GM12872 (cell line): ENCODE measurements at regions not wholly inside any gene's neighbourhood (a gene's known extent, or its start where the extent isn't known, plus 50 kb on each side); places are given as distances from the start of the nearest gene placed in this dataset.
A peak's percentile ranks its signal among the peaks of the same experiment; 100 is the strongest.

Source experiments
- TF ChIP-seq, protein P1 (sequence below): IDR thresholded peaks from 3 replicates; pipeline ENCODE4 v1.5.1; 2011; ENCODE audit warnings: low read depth, mild to moderate bottlenecking, low read length, moderate library complexity; ENCODE audit not compliant: insufficient read depth

DNA sequence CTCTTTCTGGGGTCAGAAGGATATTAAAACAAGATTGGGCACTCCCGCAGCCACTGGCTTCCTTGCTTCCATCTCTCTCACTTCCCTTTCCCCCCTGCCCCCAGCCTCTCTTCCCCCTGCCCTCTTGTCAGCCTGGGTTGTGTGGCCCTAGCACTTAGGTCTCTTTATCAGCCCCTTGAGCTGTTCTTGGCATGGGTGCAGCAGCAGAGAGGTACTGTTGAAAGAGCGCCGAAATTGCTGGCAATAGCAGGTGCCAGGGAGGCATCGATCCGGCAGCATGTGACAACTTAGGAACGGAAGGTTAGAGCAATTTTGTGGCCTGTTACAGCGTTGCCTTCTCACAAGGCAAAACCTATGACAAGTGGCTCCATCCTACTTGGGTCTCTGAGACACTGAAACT, 333.1 kb upstream of the IGFBP7 start:
- TF ChIP-seq, protein P1, sequence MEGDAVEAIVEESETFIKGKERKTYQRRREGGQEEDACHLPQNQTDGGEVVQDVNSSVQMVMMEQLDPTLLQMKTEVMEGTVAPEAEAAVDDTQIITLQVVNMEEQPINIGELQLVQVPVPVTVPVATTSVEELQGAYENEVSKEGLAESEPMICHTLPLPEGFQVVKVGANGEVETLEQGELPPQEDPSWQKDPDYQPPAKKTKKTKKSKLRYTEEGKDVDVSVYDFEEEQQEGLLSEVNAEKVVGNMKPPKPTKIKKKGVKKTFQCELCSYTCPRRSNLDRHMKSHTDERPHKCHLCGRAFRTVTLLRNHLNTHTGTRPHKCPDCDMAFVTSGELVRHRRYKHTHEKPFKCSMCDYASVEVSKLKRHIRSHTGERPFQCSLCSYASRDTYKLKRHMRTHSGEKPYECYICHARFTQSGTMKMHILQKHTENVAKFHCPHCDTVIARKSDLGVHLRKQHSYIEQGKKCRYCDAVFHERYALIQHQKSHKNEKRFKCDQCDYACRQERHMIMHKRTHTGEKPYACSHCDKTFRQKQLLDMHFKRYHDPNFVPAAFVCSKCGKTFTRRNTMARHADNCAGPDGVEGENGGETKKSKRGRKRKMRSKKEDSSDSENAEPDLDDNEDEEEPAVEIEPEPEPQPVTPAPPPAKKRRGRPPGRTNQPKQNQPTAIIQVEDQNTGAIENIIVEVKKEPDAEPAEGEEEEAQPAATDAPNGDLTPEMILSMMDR: no peak

DNA sequence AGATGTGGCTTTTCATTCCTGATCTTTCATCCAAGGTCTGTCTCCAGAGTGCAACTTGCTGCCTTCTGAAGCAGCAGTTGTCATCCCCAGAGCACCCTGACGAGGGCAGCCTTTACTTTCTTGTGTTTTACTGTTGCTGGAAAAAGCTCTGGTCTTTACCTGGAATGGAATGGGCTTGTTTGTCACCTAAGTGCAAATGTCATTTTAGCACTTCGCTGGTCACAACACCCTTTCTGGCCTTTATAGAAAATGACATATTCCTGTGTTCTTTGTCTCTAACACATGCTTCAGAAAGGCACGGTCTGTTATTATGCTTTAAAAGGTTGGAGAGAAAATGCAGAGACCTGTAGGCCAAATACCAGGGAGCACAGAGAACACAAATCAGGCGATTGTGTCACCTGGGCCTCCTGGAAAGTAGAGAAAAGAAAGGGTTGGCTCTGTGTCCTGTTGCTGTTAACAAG, 332.7 kb upstream of the IGFBP7 start:
- TF ChIP-seq, protein P1: peak; percentile 76

DNA sequence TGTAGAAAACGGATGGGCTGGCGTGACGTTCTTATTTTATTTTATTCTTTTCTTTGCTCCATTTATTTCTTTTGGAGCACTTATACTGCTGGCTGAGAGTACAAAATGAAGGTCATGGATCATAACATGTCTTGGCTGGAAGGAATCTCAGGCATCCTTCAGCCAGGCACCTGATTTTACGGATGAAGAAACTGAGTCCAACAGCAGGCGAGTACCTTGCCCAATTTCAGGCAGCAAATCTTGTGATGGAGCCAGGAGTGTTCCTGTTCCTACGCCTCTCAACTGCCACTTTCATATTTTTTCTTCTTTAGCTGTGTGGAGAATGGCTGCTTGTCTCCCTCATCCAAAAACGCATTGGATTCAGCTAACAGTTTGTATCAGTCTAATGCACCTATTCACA, 332.1 kb upstream of the IGFBP7 start:
- TF ChIP-seq, protein P1: no peak

DNA sequence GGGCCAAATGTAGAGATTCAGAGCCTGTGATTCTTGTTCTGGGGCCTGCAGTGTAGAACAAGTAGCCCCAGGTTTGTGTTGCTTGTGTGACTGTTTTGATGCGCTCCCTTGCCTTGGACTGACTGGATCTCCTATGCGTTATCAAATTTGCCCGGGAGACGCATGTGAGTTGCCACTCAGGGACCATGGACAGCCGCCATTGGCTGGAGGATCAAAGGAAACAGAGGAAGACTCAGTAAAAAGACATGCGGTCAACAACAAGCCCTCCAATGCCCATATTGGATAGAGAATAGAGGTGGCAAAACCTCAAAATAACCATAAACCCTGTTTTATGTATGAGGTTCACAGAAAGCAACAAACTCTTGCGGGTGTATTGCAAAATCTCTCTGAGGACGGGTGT, 327.5 kb upstream of the IGFBP7 start:
- TF ChIP-seq, protein P1: no peak

DNA sequence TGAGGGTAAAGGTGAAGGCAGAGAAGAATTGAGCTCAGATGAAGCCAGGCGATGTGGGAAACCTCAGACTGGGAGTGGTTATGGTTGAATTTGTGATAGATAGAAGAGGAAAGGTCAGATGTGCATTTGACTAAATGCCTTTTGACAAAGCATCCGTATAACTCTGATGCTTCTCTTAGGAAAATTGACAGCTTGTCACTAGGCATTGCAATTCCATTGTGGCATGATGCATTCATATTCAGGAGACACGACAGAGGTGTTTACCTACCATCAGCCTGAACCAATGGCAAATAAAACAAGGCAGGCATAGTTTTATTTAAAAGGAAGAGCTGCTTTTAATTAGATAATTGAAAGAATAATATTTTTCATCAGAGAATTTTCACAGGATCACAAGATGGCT, 325.1 kb upstream of the IGFBP7 start:
- TF ChIP-seq, protein P1: no peak

DNA sequence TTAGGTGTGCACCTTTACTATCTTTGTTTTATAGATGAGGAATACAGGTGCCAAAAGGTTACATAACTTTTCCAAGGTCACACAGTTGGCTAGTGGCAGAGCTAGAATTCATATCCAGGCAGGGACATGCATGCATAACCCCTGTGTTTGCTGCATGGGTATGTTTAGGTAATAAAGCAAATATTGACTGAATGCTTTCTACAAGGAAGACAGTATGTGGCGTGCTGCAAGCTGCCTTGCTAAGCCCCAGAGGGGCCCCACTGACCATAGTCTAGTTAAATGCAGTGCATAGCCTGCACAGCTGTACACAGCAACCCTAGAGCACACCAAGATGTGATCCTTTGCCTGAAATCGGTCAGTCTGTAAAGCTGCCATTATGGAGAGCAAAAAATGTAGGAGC, 320.5 kb upstream of the IGFBP7 start:
- TF ChIP-seq, protein P1: no peak

DNA sequence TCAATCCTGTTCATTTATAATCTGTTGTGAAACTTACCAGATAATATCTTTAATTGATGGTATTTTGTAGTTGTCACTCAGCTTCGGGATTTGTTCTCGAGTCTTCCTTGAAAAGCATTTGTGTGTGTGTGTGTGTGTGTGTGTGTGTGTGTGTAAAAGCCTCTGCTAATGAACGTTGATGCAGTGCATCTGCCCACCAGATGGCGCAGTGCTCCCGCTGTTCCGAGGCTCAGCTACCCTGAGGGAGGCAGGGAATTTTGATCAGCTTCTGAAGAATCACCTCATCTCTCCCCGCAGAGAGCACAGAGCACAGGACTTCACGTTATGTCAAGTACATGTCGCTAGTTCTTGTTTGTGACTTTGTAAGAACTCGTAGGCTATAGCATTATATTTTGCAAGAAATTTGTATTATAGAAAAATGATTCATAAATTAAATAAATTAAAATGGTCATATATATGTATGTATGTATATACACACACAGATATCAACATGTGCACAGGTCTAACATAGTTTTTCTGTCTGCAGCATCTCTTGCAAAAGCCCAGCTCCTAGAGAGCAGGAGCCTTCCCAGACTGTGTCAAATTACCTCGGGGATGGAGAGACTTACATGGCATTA, 316.7 kb upstream of the IGFBP7 start:
- TF ChIP-seq, protein P1: peak; percentile 77
